ENCODE measurements at regions not wholly inside any gene's neighbourhood (a gene's known extent, or its start where the extent isn't known, plus 50 kb on each side); places are given as distances from the start of the nearest gene placed in this dataset.

GRCh38 chr2:120401275-120402066 lies 55.5 kb downstream of the INHBB start:
- Histone ChIP-seq H3K9me3 (no peaks in the 10 kb centered on the region), H3K4me1 (no peaks in the 10 kb centered on the region), H3K27me3 (peaks cover 0 to 5% of the 10 kb centered on the region in 2 donors), H3K4me3 (no peak overlapping the region), H3K27ac (no peak overlapping the region), H3K36me3 (no peaks in the 10 kb centered on the region)
- no peak for DNase-seq (ENCODE audit: low spot score in 2 of 2)
- TF ChIP-seq POLR2A (IDR thresholded peaks at IDR 0.05), result no peak
- no peak for TF ChIP-seq EP300 (IDR thresholded peaks at IDR 0.05)
- TF ChIP-seq CTCF (IDR thresholded peaks at IDR 0.05), result no peak
- WGBS, 2 donors, result 77 to 78% methylated on average over 8 of the region's 8 CpGs

- 66 to 67% methylated on average over 5 of the region's 5 CpGs for WGBS, 2 donors
- H3K4me3 ChIP-seq, result no peak overlapping the region
- TF ChIP-seq EP300 (IDR thresholded peaks at IDR 0.05), result no peak
- TF ChIP-seq CTCF (IDR thresholded peaks at IDR 0.05), result no peak
- no peak for TF ChIP-seq POLR2A (IDR thresholded peaks at IDR 0.05)
- H3K36me3 ChIP-seq, result no peaks in the 10 kb centered on the region
- peaks cover 0 to 5% of the 10 kb centered on the region in 2 donors for H3K27me3 ChIP-seq
- no peak for DNase-seq (ENCODE audit: low spot score in 2 of 2)
- no peak overlapping the region for H3K27ac ChIP-seq
- no peaks in the 10 kb centered on the region for H3K9me3 ChIP-seq
- H3K4me1 ChIP-seq, result no peaks in the 10 kb centered on the region
These were observed 56.1 kb downstream of the INHBB start for GRCh38 chr2:120402067-120402433.

GRCh38 chr2:120402508-120402907 lies 56.6 kb downstream of the INHBB start:
- DNase-seq (ENCODE audit: low spot score in 2 of 2), result no peak

GRCh38 chr2:120403261-120403660 lies 57.3 kb downstream of the INHBB start:
- no peak for DNase-seq (ENCODE audit: low spot score in 2 of 2)
- 72 to 77% methylated on average over 4 to 5 of the region's 5 CpGs for WGBS, 2 donors
- Histone ChIP-seq H3K9me3 (no peaks in the 10 kb centered on the region), H3K4me3 (no peak overlapping the region), H3K36me3 (no peaks in the 10 kb centered on the region), H3K27me3 (peaks cover 0 to 5% of the 10 kb centered on the region in 2 donors), H3K4me1 (no peaks in the 10 kb centered on the region), H3K27ac (no peak overlapping the region)
- TF ChIP-seq CTCF (IDR thresholded peaks at IDR 0.05), result no peak
- no peak for TF ChIP-seq POLR2A (IDR thresholded peaks at IDR 0.05)
- TF ChIP-seq EP300 (IDR thresholded peaks at IDR 0.05), result no peak

More at GRCh38 chr2:120402508-120402907, 56.6 kb downstream of the INHBB start:
- 93 to 95% methylated on average over 6 of the region's 6 CpGs for whole genome bisulfite sequencing, 2 donors
- H3K4me3 ChIP-seq, result no peak overlapping the region
- H3K36me3 ChIP-seq, result no peaks in the 10 kb centered on the region
- H3K9me3 ChIP-seq, result no peaks in the 10 kb centered on the region
- no peak overlapping the region for H3K27ac ChIP-seq
- TF ChIP-seq CTCF (IDR thresholded peaks at IDR 0.05) (no peak), POLR2A (IDR thresholded peaks at IDR 0.05) (no peak), EP300 (IDR thresholded peaks at IDR 0.05) (no peak)
- peaks cover 0 to 5% of the 10 kb centered on the region in 2 donors for H3K27me3 ChIP-seq
- H3K4me1 ChIP-seq, result no peaks in the 10 kb centered on the region

GRCh38 chr2:120403676-120404075 lies 57.7 kb downstream of the INHBB start:
- 67 to 69% methylated on average over 5 of the region's 5 CpGs for WGBS, 2 donors
- peaks cover 0 to 5% of the 10 kb centered on the region in 2 donors for H3K27me3 ChIP-seq
- TF ChIP-seq CTCF (IDR thresholded peaks at IDR 0.05) (no peak), EP300 (IDR thresholded peaks at IDR 0.05) (no peak), POLR2A (IDR thresholded peaks at IDR 0.05) (no peak)
- DNase-seq (ENCODE audit: low spot score in 2 of 2), result no peak
- no peak overlapping the region for H3K27ac ChIP-seq
- H3K4me1 ChIP-seq, result no peaks in the 10 kb centered on the region
- H3K4me3 ChIP-seq, result no peak overlapping the region
- peaks cover 0 to 1% (median 0%) of the 10 kb centered on the region in 4 donors for H3K9me3 ChIP-seq
- no peaks in the 10 kb centered on the region for H3K36me3 ChIP-seq
